ENCODE measurements at regions not wholly inside any gene's neighbourhood (a gene's known extent, or its start where the extent isn't known, plus 50 kb on each side); places are given as distances from the start of the nearest gene placed in this dataset.

DNA sequence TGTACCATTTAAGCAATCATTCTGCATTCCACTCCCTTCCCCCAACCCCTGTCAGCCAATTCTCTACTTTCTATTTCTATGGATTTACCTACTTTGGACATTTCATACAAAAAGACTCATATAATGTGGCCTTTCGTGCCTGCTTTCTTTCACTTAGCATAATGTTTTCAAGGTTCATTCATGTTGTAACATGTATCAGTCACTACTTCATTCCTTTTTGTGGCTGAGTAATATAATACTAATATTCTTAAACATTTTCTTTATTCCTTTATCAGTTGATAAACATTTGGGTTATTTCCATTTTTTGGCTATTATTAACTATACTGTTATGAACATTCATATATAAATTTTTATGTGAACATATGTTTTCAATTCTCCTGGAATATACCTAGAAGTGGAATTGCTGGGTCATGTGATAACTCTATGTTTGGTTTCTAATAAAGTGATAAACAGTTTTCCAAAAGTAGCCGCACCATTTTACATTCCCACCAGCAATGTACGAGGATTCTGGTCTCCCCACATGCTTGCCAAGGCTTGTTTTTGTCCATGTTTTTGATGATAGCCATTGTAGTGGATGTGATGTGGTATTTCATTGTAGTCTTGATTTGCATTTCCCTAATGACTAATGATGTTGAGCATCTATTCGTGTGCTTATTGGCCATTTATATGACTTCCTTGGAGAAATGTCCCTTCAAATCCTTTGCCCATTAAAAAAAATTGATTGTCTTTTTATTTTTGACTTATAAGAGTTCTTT is 61.9 kb upstream of the GNG12 start:
- TF ChIP-seq, protein P1, sequence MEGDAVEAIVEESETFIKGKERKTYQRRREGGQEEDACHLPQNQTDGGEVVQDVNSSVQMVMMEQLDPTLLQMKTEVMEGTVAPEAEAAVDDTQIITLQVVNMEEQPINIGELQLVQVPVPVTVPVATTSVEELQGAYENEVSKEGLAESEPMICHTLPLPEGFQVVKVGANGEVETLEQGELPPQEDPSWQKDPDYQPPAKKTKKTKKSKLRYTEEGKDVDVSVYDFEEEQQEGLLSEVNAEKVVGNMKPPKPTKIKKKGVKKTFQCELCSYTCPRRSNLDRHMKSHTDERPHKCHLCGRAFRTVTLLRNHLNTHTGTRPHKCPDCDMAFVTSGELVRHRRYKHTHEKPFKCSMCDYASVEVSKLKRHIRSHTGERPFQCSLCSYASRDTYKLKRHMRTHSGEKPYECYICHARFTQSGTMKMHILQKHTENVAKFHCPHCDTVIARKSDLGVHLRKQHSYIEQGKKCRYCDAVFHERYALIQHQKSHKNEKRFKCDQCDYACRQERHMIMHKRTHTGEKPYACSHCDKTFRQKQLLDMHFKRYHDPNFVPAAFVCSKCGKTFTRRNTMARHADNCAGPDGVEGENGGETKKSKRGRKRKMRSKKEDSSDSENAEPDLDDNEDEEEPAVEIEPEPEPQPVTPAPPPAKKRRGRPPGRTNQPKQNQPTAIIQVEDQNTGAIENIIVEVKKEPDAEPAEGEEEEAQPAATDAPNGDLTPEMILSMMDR (IDR thresholded peaks at IDR 0.05), result no peak
- no peak overlapping the region for H3K4me3 ChIP-seq
- no peak overlapping the region for H3K27ac ChIP-seq
- no peak for DNase-seq (ENCODE audit: low spot score)

DNA sequence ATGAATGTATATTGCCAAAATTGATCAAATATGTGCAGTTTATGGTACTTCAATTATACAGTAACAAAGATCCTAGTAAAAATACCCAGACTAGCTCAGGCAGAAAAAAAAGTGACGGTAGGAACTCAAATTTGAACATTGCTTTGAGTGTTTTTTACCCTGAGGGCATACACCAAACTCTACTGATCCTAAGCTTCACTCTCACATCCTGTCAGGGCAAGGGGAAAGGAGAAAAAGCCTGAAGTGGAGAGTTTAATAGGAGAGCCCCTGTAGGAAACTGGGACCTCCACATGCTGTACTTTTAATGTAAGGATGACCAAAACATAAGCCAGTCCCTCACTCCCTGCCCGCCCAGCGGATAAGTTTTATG is 59.8 kb upstream of the GNG12 start:
- TF ChIP-seq, protein P1 (IDR thresholded peaks at IDR 0.05), result no peak
- Histone ChIP-seq H3K27ac (no peak overlapping the region), H3K4me3 (no peak overlapping the region)
- no peak for DNase-seq (ENCODE audit: low spot score)

DNA sequence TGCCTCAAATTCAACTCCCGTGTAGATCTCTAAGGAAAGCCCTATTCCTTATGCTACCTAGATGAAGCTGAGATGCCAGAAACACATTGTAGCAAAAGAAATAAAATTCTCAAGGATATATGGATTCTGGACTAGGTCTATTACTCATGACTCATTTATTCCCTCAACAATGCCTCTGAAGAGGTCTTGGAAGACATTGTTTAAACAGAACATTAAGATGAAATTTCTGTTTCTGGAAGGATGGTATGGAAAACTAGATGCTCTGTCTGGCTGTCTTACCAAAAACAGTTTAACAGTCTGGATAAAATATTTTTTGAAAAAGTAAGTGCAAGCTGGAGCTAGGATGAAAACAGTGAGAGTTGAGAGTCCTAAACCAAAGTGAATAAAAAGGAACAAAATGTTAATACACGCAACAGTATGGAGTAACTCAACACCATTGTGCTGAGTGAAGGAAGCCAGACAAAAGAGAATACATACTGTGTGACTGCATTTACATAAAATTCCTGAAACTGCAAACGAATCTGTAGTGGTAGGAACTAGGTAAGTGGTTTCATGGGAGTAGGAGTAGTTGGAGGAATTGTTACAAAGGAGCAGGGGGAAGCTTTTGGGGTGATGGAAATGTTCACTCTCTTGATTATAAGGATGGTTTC is 59.3 kb upstream of the GNG12 start:
- no peak for DNase-seq (ENCODE audit: low spot score)
- Histone ChIP-seq H3K27ac (no peak overlapping the region), H3K4me3 (no peak overlapping the region)
- TF ChIP-seq, protein P1 (IDR thresholded peaks at IDR 0.05), result no peak

DNA sequence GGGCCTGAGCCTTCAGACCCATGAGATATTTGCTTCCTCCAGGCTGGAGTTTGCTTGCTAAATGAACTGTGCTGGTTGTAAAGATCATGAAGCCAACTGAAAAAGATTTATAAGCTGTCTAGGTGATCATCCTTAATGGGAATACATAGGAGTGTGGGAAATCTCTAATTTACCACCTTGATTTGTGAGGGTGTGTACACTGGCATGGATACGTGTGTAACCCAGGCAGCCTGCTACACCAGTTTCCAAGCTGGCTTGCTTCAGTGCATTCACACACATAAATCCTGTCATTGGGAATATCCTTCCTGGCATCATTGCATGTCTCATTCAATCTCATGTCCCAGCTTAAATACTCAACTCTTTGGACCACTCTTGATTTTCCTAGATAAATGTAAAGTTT is 57.6 kb upstream of the GNG12 start:
- no peak for DNase-seq (ENCODE audit: low spot score)
- no peak overlapping the region for H3K4me3 ChIP-seq
- no peak overlapping the region for H3K27ac ChIP-seq
- TF ChIP-seq, protein P1 (IDR thresholded peaks at IDR 0.05), result no peak

DNA sequence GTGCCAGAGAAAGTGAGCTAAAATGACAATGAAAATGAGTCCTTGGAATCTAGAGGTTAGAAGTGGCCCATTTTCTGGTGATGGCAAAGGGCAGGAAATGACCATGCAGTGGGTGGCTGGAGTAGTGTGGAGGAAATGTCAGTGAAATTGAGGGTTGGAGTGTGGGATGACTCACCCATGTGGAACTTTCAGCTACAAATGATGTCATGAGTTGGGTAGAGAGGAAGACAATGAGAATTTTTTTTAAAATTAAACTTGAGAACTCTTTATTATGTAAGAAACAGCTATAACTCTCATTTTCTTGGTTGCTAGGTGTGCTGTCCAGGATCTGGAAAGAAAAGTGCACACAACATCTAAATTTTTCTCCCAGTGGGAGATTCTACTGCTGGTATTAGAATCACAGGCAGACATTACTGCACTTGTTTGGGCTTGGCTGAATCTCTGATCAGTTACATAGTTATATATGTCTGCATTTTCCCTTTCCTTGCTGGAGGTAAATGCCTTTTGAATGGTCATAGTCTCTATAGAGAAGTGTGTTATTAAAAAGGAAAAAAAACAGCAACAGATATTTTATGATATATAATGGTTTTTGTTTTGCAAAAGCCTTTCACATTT is 56.8 kb upstream of the GNG12 start:
- no peak overlapping the region for H3K4me3 ChIP-seq
- no peak for DNase-seq (ENCODE audit: low spot score)
- TF ChIP-seq, protein P1 (IDR thresholded peaks at IDR 0.05), result no peak
- H3K27ac ChIP-seq, result no peak overlapping the region

DNA sequence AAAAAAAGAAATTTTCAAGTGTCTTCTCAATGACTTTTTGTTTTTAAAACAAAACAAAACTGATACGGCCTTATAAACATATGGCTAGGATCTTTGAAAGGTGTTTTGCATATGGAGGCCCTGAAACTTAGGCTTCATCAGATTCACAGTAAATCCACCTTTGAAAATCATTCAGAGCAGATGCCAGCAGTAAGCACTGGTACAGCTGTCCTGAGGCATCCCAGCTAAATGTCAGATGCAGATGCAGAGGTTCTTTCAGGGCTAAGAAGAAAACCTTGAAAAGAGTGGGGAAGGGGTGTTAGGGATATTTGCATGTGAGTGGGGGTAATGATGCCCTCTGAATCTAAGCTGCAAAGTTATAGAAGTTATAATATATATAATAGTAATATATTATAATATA is 56.2 kb upstream of the GNG12 start:
- Histone ChIP-seq H3K27ac (no peak overlapping the region), H3K4me3 (no peak overlapping the region)
- TF ChIP-seq, protein P1 (IDR thresholded peaks at IDR 0.05), result no peak
- no peak for DNase-seq (ENCODE audit: low spot score)
